ENCODE measurements at regions not wholly inside any gene's neighbourhood (a gene's known extent, or its start where the extent isn't known, plus 50 kb on each side); places are given as distances from the start of the nearest gene placed in this dataset.
"Not testable (repeated sequence)": the region's sequence is repeated elsewhere in the genome, so short reads cannot be mapped to it uniquely, and the experiment has no call there.

- H3K36me3 ChIP-seq (ENCODE audit: insufficient read depth, low read length): no peaks in the 10 kb centered on the region
- no peak overlapping the region for H3K4me2 ChIP-seq (ENCODE audit: low read length)
- no peak overlapping the region for H3K9ac ChIP-seq (ENCODE audit: low read depth, low read length)
- H3K9me3 ChIP-seq (replicated peaks; ENCODE audit: low read length): no peaks in the 10 kb centered on the region
- H3K27me3 ChIP-seq (ENCODE audit: control insufficient read depth, insufficient read depth, low read length): no peaks in the 10 kb centered on the region
- no peaks in the 10 kb centered on the region for H3K4me1 ChIP-seq (ENCODE audit: control insufficient read depth, insufficient read depth, low read length)
- no peak overlapping the region for H3K4me3 ChIP-seq (ENCODE audit: low read length)
Measured at GRCh38 chr2:147430408-147430807, 414.4 kb upstream of the ACVR2A start.

DNA sequence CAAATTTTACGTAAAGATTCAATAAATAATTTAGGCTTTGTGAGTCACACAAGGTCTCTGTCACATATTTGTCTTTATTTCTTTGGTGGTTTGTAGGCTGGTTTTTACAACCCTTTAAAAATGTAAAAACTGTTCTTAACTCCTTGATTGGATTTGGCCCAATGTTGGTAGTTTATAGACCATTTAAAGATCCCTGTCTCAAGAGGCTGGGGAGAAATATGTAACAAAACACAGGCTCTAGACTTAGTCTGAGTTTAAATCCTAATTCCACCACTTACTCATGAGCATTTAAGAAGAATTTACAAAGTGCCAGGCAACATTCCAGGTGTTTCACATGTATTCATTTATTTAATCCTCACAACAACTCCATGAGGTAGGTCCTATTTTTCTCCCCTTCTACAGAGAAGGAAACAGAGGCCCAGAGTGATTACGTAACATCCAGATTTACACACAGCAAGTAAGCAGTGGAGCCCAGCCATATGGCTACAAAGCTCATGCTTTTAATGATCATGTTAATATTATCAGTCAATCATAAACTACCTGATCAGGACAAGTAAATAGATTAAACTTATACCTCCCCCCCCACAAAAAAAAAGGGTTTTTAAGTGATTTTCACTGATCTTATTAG is 416.6 kb upstream of the ACVR2A start:
- Histone ChIP-seq H3K4me2 (ENCODE audit: low read length) (no peak overlapping the region), H3K9ac (ENCODE audit: low read depth, low read length) (no peak overlapping the region), H3K4me1 (ENCODE audit: control insufficient read depth, insufficient read depth, low read length) (no peaks in the 10 kb centered on the region), H3K36me3 (ENCODE audit: insufficient read depth, low read length) (no peaks in the 10 kb centered on the region), H3K4me3 (ENCODE audit: low read length) (no peak overlapping the region), H3K9me3 (replicated peaks; ENCODE audit: low read length) (no peaks in the 10 kb centered on the region), H3K27me3 (ENCODE audit: control insufficient read depth, insufficient read depth, low read length) (no peaks in the 10 kb centered on the region)

DNA sequence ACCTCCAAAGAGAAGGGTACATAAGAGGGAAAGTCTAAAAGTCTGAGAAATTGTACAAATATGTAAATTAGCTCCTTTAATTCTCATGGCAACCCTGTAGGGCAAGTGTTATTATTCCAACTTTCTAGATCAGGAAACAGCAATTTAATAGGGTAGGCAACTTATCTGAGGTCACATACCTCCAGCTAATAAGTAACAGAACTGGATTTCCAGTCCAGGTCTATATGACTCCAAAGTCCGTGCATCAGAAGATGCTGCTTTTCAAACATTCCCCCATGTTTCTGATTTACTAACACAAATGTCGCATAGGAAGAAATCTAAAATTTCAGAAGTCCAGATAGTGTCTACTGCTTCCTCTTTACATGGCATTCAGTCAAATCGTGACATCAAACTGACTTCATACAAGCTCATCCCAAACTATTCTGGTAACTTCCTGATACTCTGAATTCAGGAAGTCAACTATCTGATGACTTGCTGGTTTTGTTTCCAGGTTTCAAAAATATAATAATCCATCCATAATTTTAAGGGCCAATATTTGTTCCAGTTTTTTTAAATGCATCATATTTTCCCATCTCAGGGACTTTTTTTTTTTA is 419.3 kb upstream of the ACVR2A start:
- Histone ChIP-seq H3K4me1 (ENCODE audit: control insufficient read depth, insufficient read depth, low read length) (no peaks in the 10 kb centered on the region), H3K9ac (ENCODE audit: low read depth, low read length) (no peak overlapping the region), H3K4me2 (ENCODE audit: low read length) (no peak overlapping the region), H3K9me3 (replicated peaks; ENCODE audit: low read length) (no peaks in the 10 kb centered on the region), H3K27me3 (ENCODE audit: control insufficient read depth, insufficient read depth, low read length) (no peaks in the 10 kb centered on the region), H3K4me3 (ENCODE audit: low read length) (no peak overlapping the region), H3K36me3 (ENCODE audit: insufficient read depth, low read length) (no peaks in the 10 kb centered on the region)

GRCh38 chr2:147424766-147425165 is 420.1 kb upstream of the ACVR2A start:
- no peak overlapping the region for H3K4me2 ChIP-seq (ENCODE audit: low read length)
- no peaks in the 10 kb centered on the region for H3K4me1 ChIP-seq (ENCODE audit: control insufficient read depth, insufficient read depth, low read length)
- no peaks in the 10 kb centered on the region for H3K36me3 ChIP-seq (ENCODE audit: insufficient read depth, low read length)
- H3K27me3 ChIP-seq (ENCODE audit: control insufficient read depth, insufficient read depth, low read length): no peaks in the 10 kb centered on the region
- H3K9me3 ChIP-seq (replicated peaks; ENCODE audit: low read length): no peaks in the 10 kb centered on the region
- no peak overlapping the region for H3K9ac ChIP-seq (ENCODE audit: low read depth, low read length)
- no peak overlapping the region for H3K4me3 ChIP-seq (ENCODE audit: low read length)

- Histone ChIP-seq H3K27me3 (ENCODE audit: control insufficient read depth, insufficient read depth, low read length) (no peaks in the 10 kb centered on the region), H3K9ac (ENCODE audit: low read depth, low read length) (no peak overlapping the region), H3K4me3 (ENCODE audit: low read length) (no peak overlapping the region), H3K4me2 (ENCODE audit: low read length) (no peak overlapping the region), H3K9me3 (replicated peaks; ENCODE audit: low read length) (no peaks in the 10 kb centered on the region), H3K36me3 (ENCODE audit: insufficient read depth, low read length) (no peaks in the 10 kb centered on the region), H3K4me1 (ENCODE audit: control insufficient read depth, insufficient read depth, low read length) (no peaks in the 10 kb centered on the region)
Measured at GRCh38 chr2:147420947-147421675, 423.7 kb upstream of the ACVR2A start.

- no peaks in the 10 kb centered on the region for H3K36me3 ChIP-seq (ENCODE audit: insufficient read depth, low read length)
- no peaks in the 10 kb centered on the region for H3K9me3 ChIP-seq (replicated peaks; ENCODE audit: low read length)
- H3K4me1 ChIP-seq (ENCODE audit: control insufficient read depth, insufficient read depth, low read length): no peaks in the 10 kb centered on the region
- no peaks in the 10 kb centered on the region for H3K27me3 ChIP-seq (ENCODE audit: control insufficient read depth, insufficient read depth, low read length)
- no peak overlapping the region for H3K9ac ChIP-seq (ENCODE audit: low read depth, low read length)
- H3K4me2 ChIP-seq (ENCODE audit: low read length): no peak overlapping the region
- H3K4me3 ChIP-seq (ENCODE audit: low read length): no peak overlapping the region
Measured at GRCh38 chr2:147420517-147420916, 424.3 kb upstream of the ACVR2A start.

- Histone ChIP-seq H3K4me2 (ENCODE audit: low read length) (no peak overlapping the region), H3K9me3 (replicated peaks; ENCODE audit: low read length) (no peaks in the 10 kb centered on the region), H3K4me1 (ENCODE audit: control insufficient read depth, insufficient read depth, low read length) (no peaks in the 10 kb centered on the region), H3K4me3 (ENCODE audit: low read length) (no peak overlapping the region), H3K9ac (ENCODE audit: low read depth, low read length) (no peak overlapping the region), H3K27me3 (ENCODE audit: control insufficient read depth, insufficient read depth, low read length) (no peaks in the 10 kb centered on the region), H3K36me3 (ENCODE audit: insufficient read depth, low read length) (no peaks in the 10 kb centered on the region)
Measured at GRCh38 chr2:147416099-147416498, 428.7 kb upstream of the ACVR2A start.

- H3K4me2 ChIP-seq (ENCODE audit: low read length); H3K36me3 ChIP-seq (ENCODE audit: insufficient read depth, low read length); H3K4me3 ChIP-seq (ENCODE audit: low read length); H3K4me1 ChIP-seq (ENCODE audit: control insufficient read depth, insufficient read depth, low read length); H3K27me3 ChIP-seq (ENCODE audit: control insufficient read depth, insufficient read depth, low read length); H3K9me3 ChIP-seq (replicated peaks; ENCODE audit: low read length); H3K9ac ChIP-seq (ENCODE audit: low read depth, low read length): not testable (repeated sequence)
Measured at GRCh38 chr2:147414656-147415055, 430.2 kb upstream of the ACVR2A start.

GRCh38 chr2:147408357-147408756 is 436.5 kb upstream of the ACVR2A start:
- H3K36me3 ChIP-seq (ENCODE audit: insufficient read depth, low read length): no peaks in the 10 kb centered on the region
- no peaks in the 10 kb centered on the region for H3K4me1 ChIP-seq (ENCODE audit: control insufficient read depth, insufficient read depth, low read length)
- H3K4me2 ChIP-seq (ENCODE audit: low read length): no peak overlapping the region
- no peak overlapping the region for H3K4me3 ChIP-seq (ENCODE audit: low read length)
- no peaks in the 10 kb centered on the region for H3K27me3 ChIP-seq (ENCODE audit: control insufficient read depth, insufficient read depth, low read length)
- no peaks in the 10 kb centered on the region for H3K9me3 ChIP-seq (replicated peaks; ENCODE audit: low read length)
- no peak overlapping the region for H3K9ac ChIP-seq (ENCODE audit: low read depth, low read length)

DNA sequence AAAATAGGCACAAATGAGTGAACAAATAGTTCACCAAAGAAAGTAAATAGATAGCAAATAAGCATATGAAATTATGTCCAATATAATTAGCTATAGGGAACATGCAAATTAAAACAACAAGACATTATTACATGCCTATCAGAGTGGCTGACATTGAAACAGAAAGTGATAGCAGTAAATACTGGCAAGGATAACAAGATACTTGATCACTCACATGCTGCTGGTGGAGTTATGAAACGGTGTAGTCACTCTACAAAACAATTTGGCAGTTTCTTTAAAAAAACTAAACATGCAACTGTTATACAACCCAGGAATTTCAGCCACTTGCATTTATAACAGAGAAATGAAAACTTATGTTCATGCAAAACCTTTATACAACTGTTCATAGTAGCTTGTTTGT is 439.2 kb upstream of the ACVR2A start:
- Histone ChIP-seq H3K36me3 (ENCODE audit: insufficient read depth, low read length) (no peaks in the 10 kb centered on the region), H3K9me3 (replicated peaks; ENCODE audit: low read length) (no peaks in the 10 kb centered on the region), H3K27me3 (ENCODE audit: control insufficient read depth, insufficient read depth, low read length) (no peaks in the 10 kb centered on the region), H3K4me3 (ENCODE audit: low read length) (no peak overlapping the region), H3K4me1 (ENCODE audit: control insufficient read depth, insufficient read depth, low read length) (no peaks in the 10 kb centered on the region), H3K9ac (ENCODE audit: low read depth, low read length) (no peak overlapping the region), H3K4me2 (ENCODE audit: low read length) (no peak overlapping the region)

GRCh38 chr2:147398996-147399395 is 445.8 kb upstream of the ACVR2A start:
- no peak overlapping the region for H3K4me2 ChIP-seq (ENCODE audit: low read length)
- no peak overlapping the region for H3K9ac ChIP-seq (ENCODE audit: low read depth, low read length)
- H3K4me1 ChIP-seq (ENCODE audit: control insufficient read depth, insufficient read depth, low read length): no peaks in the 10 kb centered on the region
- no peaks in the 10 kb centered on the region for H3K27me3 ChIP-seq (ENCODE audit: control insufficient read depth, insufficient read depth, low read length)
- no peak overlapping the region for H3K4me3 ChIP-seq (ENCODE audit: low read length)
- H3K9me3 ChIP-seq (replicated peaks; ENCODE audit: low read length): no peaks in the 10 kb centered on the region
- H3K36me3 ChIP-seq (ENCODE audit: insufficient read depth, low read length): no peaks in the 10 kb centered on the region

- Histone ChIP-seq H3K4me1 (ENCODE audit: control insufficient read depth, insufficient read depth, low read length) (no peaks in the 10 kb centered on the region), H3K9ac (ENCODE audit: low read depth, low read length) (no peak overlapping the region), H3K4me2 (ENCODE audit: low read length) (no peak overlapping the region), H3K36me3 (ENCODE audit: insufficient read depth, low read length) (no peaks in the 10 kb centered on the region), H3K9me3 (replicated peaks; ENCODE audit: low read length) (no peaks in the 10 kb centered on the region), H3K27me3 (ENCODE audit: control insufficient read depth, insufficient read depth, low read length) (no peaks in the 10 kb centered on the region), H3K4me3 (ENCODE audit: low read length) (no peak overlapping the region)
Measured at GRCh38 chr2:147398301-147398700, 446.5 kb upstream of the ACVR2A start.

Data from skeletal muscle satellite cell (primary cell).